Endothelial cell of umbilical vein (primary cell): ENCODE measurements at regions not wholly inside any gene's neighbourhood (a gene's known extent, or its start where the extent isn't known, plus 50 kb on each side); places are given as distances from the start of the nearest gene placed in this dataset.

ENCODE experiments used
- BruUV-seq: library from RNA; stranded (reverse); fragments of 400-500 nt; replicated peaks from 2 replicates; lab custom pipeline; 2021; lab: Mats Ljungman, UMichigan
- CTCF ChIA-PET: fragments of 300-600, 350-600 bp; sonication (Branson Sonifier 250); formaldehyde crosslinking; loops from one replicate; lab custom pipeline; 2021; ENCODE audit warnings: antibody characterized with exemption, inconsistent platforms; lab: Charles Lee
- POLR2A ChIA-PET: fragments of 300-600, 350-600 bp; sonication (Branson Sonifier 250); formaldehyde crosslinking; loops from one replicate; lab custom pipeline; 2021; ENCODE audit warnings: antibody characterized with exemption, inconsistent platforms; lab: Charles Lee
- DNase-seq: peaks from one replicate; pipeline ENCODE4 v3.0.0-alpha.2; 2011; ENCODE audit warnings: low read depth, low spot score
- FAIRE-seq: peaks from 2 replicates; lab custom pipeline; 2011; peaks lifted over from hg19 to GRCh38; lab: Jason Lieb, UNC
- H2AFZ ChIP-seq: 2 replicates; pipeline ENCODE4 v1.6.0; 2012; ENCODE audit warnings: low read depth, low read length, control low read depth, inconsistent platforms
- H3K27ac ChIP-seq: 2 replicates; pipeline ENCODE4 v1.5.1; 2011; ENCODE audit warnings: low read depth, mild to moderate bottlenecking, control low read depth, low read length, moderate library complexity; ENCODE audit not compliant: insufficient read depth
- H3K27me3 ChIP-seq, 2 experiments: 2 replicates each; pipeline versions ENCODE4 v1.6.0 to v1.6.1; 2011; ENCODE audit warnings: low read length in 2 of 2, mixed read lengths in 1 of 2; ENCODE audit not compliant: control insufficient read depth in 2 of 2, insufficient read depth in 2 of 2
- H3K36me3 ChIP-seq, 2 experiments: 2 replicates in 1 of 2; 3 replicates in 1 of 2; pipeline ENCODE4 v1.5.1; 2011; ENCODE audit warnings: low read length in 2 of 2, mild to moderate bottlenecking in 1 of 2, moderate library complexity in 1 of 2; ENCODE audit not compliant: control insufficient read depth in 2 of 2, insufficient read depth in 2 of 2; ENCODE audit errors: extremely low read depth in 1 of 2
- H3K4me1 ChIP-seq: 3 replicates; pipeline ENCODE4 v1.5.1; 2011; ENCODE audit warnings: mild to moderate bottlenecking, low read length; ENCODE audit not compliant: control insufficient read depth, insufficient read depth; ENCODE audit errors: extremely low read depth
- H3K4me2 ChIP-seq: 2 replicates; pipeline ENCODE4 v1.6.1; 2011; ENCODE audit warnings: low read length, control low read depth, mixed read lengths; ENCODE audit not compliant: insufficient read depth
- H3K4me3 ChIP-seq, 3 experiments: fragments of 200-600 bp in 1 of 3; sonication (generic), shearing (Covaris generic) in 1 of 3; replicated peaks in 1 of 3; 2 replicates each; pipeline ENCODE4 v1.5.1; 2011 to 2016; ENCODE audit warnings: control low read depth in 3 of 3, low read length in 3 of 3, mild to moderate bottlenecking in 2 of 3, inconsistent platforms in 1 of 3, low read depth in 1 of 3, moderate library complexity in 1 of 3; ENCODE audit not compliant: insufficient read depth in 1 of 3
- H3K79me2 ChIP-seq: 2 replicates; pipeline ENCODE4 v1.6.0; 2012; ENCODE audit warnings: low read length, inconsistent platforms; ENCODE audit not compliant: control insufficient read depth, insufficient read depth
- H3K9ac ChIP-seq: replicated peaks from 2 replicates; pipeline ENCODE3; 2011; ENCODE audit warnings: low read length, control low read depth; ENCODE audit not compliant: insufficient read depth; ENCODE audit errors: extremely low read depth
- H3K9me1 ChIP-seq: replicated peaks from 3 replicates; pipeline ENCODE4 v1.6.0; 2011; ENCODE audit warnings: mild to moderate bottlenecking, low read length; ENCODE audit not compliant: control insufficient read depth, insufficient read depth; ENCODE audit errors: extremely low read depth
- H3K9me3 ChIP-seq: replicated peaks from 2 replicates; pipeline ENCODE4 v1.5.1; 2012; ENCODE audit warnings: low read length, inconsistent platforms; ENCODE audit not compliant: control insufficient read depth, insufficient read depth
- H4K20me1 ChIP-seq: replicated peaks from 2 replicates; pipeline ENCODE3; 2011; ENCODE audit warnings: mild to moderate bottlenecking, low read length; ENCODE audit not compliant: control insufficient read depth, insufficient read depth; ENCODE audit errors: extremely low read depth
- EZH2 ChIP-seq: IDR thresholded peaks from 2 replicates; pipeline ENCODE4 v1.6.1; 2012; ENCODE audit warnings: borderline replicate concordance, low read depth, mild to moderate bottlenecking, moderate library complexity, low read length, inconsistent platforms; ENCODE audit not compliant: severe bottlenecking
- FOS ChIP-seq: IDR thresholded peaks from 2 replicates; pipeline ENCODE4 v1.6.1; 2011; ENCODE audit warnings: mild to moderate bottlenecking, low read length, moderate library complexity, borderline replicate concordance; ENCODE audit not compliant: insufficient read depth
- GATA2 ChIP-seq: IDR thresholded peaks from 2 replicates; pipeline ENCODE4 v1.7.0; 2011; ENCODE audit warnings: low read depth, mild to moderate bottlenecking, moderate library complexity, mixed read lengths, low read length; ENCODE audit not compliant: insufficient read length, insufficient read depth
- JUN ChIP-seq: IDR thresholded peaks from 2 replicates; pipeline ENCODE4 v1.6.1; 2011; ENCODE audit warnings: borderline replicate concordance, low read depth; ENCODE audit not compliant: insufficient read length, insufficient read depth
- MYC ChIP-seq: IDR thresholded peaks from one replicate; pipeline ENCODE4 v1.6.1; 2011; ENCODE audit warnings: mild to moderate bottlenecking, low read depth, low read length
- POLR2A ChIP-seq: IDR thresholded peaks from 2 replicates; pipeline ENCODE4 v1.6.1; 2012; ENCODE audit warnings: low read depth, mild to moderate bottlenecking, control low read depth, low read length
- POLR2AphosphoS5 ChIP-seq: IDR thresholded peaks from 2 replicates; pipeline ENCODE4 v1.6.1; 2012; ENCODE audit warnings: low read depth, mild to moderate bottlenecking, control low read depth, low read length, moderate library complexity; ENCODE audit not compliant: insufficient read depth
- dilution Hi-C: fragments of 300-500 bp; cut with MboI; formaldehyde crosslinking; loops from one replicate; pipeline ENCODE4 v1.15.0; 2019; ENCODE audit warnings: low sequenced_read_pairs; ENCODE audit not compliant: extremely low pct_ligation_motif_present
- intact Hi-C: fragments of 100-400 bp; cut with micrococcal nuclease; formaldehyde crosslinking; loops from one replicate; pipeline ENCODE4 v1.10.0; 2022
- TF ChIP-seq, protein P1 (sequence below): IDR thresholded peaks from 2 replicates; pipeline ENCODE4 v1.6.1; 2011; ENCODE audit not compliant: insufficient read depth, insufficient read length
- TF ChIP-seq, protein P2 (sequence below), 2 donors: IDR thresholded peaks; 1 replicate in 1 of 2; 2 replicates in 1 of 2; pipeline ENCODE4 v1.5.1; 2011; ENCODE audit warnings: low read length in 2 of 2, mild to moderate bottlenecking in 2 of 2, moderate library complexity in 2 of 2, control low read depth in 1 of 2, inconsistent platforms in 1 of 2, low read depth in 1 of 2; ENCODE audit not compliant: insufficient read depth in 1 of 2; ENCODE audit errors: extremely low read depth in 1 of 2

DNA sequence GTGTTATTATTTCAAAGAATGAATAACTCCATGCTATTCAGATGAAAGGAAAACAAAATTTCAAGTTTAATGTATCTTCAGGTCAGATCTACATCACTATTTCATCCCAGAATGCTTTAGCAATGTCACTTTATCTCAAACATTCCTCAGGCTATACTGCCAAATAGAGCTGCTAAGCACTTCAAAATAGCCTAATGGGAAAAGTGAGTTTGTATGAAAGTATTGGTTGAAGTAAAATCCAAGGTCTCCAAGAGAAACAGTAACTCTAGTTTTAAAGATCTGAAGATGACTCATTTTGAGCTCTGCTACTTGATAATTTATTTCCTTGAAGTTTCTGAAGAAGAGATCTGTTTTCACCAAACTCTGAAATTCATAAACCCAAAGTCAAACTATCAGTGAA is 466.2 kb upstream of the FOXG1 start:
- Histone ChIP-seq H3K9me1 (no peaks in the 10 kb centered on the region), H4K20me1 (no peaks in the 10 kb centered on the region), H2AFZ (no peak overlapping the region), H3K27me3 (no peaks in the 10 kb centered on the region), H3K79me2 (no peaks in the 10 kb centered on the region), H3K27ac (no peak overlapping the region), H3K36me3 (no peaks in the 10 kb centered on the region), H3K9me3 (no peaks in the 10 kb centered on the region), H3K4me1 (no peaks in the 10 kb centered on the region), H3K4me2 (no peak overlapping the region), H3K9ac (no peak overlapping the region), H3K4me3 (no peak overlapping the region)
- no TSS peak for BruUV-seq
- intact Hi-C loops (no loop called here), dilution Hi-C loops (no loop called here)
- ChIA-PET CTCF (interaction anchor here (1.3 to 1.8 kb wide), 2 partner anchors 9 to 82 kb away, joined by 3 to 4 read pairs; no protein-coding TSS in a partner anchor), POLR2A (no interaction called here)
- no peak for DNase-seq
- no peak for TF ChIP-seq POLR2AphosphoS5
- no peak for TF ChIP-seq EZH2
- TF ChIP-seq FOS: no peak
- no peak for TF ChIP-seq MYC
- TF ChIP-seq GATA2: no peak
- TF ChIP-seq, protein P1, sequence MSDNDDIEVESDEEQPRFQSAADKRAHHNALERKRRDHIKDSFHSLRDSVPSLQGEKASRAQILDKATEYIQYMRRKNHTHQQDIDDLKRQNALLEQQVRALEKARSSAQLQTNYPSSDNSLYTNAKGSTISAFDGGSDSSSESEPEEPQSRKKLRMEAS: no peak
- TF ChIP-seq JUN: no peak
- TF ChIP-seq POLR2A: no peak
- TF ChIP-seq, protein P2, sequence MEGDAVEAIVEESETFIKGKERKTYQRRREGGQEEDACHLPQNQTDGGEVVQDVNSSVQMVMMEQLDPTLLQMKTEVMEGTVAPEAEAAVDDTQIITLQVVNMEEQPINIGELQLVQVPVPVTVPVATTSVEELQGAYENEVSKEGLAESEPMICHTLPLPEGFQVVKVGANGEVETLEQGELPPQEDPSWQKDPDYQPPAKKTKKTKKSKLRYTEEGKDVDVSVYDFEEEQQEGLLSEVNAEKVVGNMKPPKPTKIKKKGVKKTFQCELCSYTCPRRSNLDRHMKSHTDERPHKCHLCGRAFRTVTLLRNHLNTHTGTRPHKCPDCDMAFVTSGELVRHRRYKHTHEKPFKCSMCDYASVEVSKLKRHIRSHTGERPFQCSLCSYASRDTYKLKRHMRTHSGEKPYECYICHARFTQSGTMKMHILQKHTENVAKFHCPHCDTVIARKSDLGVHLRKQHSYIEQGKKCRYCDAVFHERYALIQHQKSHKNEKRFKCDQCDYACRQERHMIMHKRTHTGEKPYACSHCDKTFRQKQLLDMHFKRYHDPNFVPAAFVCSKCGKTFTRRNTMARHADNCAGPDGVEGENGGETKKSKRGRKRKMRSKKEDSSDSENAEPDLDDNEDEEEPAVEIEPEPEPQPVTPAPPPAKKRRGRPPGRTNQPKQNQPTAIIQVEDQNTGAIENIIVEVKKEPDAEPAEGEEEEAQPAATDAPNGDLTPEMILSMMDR (IDR thresholded peaks at IDR 0.05; ENCODE audit: extremely low read depth in 1 of 2, insufficient read depth in 1 of 2, low read depth in 1 of 2, low read length in 2 of 2): no peak
- no peak for FAIRE-seq
